Urinary bladder (tissue), 3 donors: ENCODE measurements at regions not wholly inside any gene's neighbourhood (a gene's known extent, or its start where the extent isn't known, plus 50 kb on each side); places are given as distances from the start of the nearest gene placed in this dataset.
"Not testable (repeated sequence)": the region's sequence is repeated elsewhere in the genome, so short reads cannot be mapped to it uniquely, and the experiment has no call there.

ENCODE experiments used
- DNase-seq: peaks from one replicate; pipeline ENCODE4 v3.0.0-alpha.2; 2015; ENCODE audit errors: extremely low spot score
- H3K27ac ChIP-seq: one replicate; pipeline ENCODE4 v1.5.1; 2013; ENCODE audit warnings: low read depth, mild to moderate bottlenecking, moderate library complexity
- H3K36me3 ChIP-seq: one replicate; pipeline ENCODE4 v1.6.1; 2013; ENCODE audit warnings: mild to moderate bottlenecking, moderate library complexity; ENCODE audit not compliant: insufficient read depth
- H3K4me1 ChIP-seq: one replicate; pipeline ENCODE4 v1.6.1; 2013; ENCODE audit warnings: mild to moderate bottlenecking, moderate library complexity; ENCODE audit not compliant: insufficient read depth
- H3K4me3 ChIP-seq: one replicate; pipeline ENCODE4 v1.5.1; 2013; ENCODE audit warnings: low read depth, low read length
- WGBS: extraction: QIAGEN DNeasy Blood & Tissue Kit; methylation state at CpG from one replicate; pipeline ENCODE4 v1.1.7; 2013; 5-methylcytosine and 5-hydroxymethylcytosine counted together
- donor health status: healthy with polysubstance abuse.
- donor health status: healthy.

DNA sequence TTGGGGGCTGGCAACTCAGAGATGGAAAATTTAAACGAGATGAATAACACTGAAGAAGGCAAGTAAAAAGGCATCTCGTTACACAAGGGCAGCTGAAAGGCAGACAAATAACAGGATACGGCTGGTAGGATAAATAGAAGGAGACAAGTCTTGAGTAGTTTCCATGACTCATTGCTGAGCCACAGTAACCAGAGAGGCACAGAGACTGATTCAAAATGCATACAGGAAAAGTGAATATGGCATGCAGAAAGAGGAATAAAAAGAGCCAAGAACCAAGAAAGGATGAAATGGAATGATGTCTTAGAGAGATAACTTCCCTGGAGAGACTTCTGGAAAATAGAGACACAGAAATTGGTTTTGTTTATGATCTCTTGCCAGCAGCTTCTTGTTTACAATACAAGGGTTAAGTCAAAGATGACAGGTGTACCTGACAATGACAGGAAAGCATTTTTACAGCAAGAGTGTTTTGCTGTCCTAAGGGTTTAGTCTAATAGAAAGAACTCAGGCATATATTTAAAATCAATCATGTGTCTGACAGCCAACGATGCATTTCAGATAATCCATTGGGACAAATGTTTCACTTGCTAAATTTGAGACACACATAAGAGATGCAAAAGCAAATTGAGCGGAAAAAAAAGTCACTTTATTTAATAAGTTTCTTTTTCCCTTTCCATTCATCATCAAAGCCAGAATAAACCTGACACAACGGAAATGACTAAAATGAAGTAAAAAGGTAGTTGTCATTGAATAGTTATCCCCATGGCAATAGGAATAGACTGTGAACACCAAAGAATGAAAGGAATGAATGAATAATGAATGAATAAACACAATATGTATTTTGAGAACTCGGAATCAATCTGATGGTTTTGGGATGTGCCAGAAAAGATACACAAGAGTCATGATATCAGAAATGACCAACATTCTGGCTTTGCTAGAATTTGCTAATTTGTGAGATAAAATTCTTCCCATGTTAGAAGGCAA is 68.0 kb upstream of the KCNQ5 start:
- no peak overlapping the region for H3K4me3 ChIP-seq
- H3K36me3 ChIP-seq = no peaks in the 10 kb centered on the region
- whole genome bisulfite sequencing = 54% methylated on average over 7 of the region's 7 CpGs
- H3K27ac ChIP-seq = no peak overlapping the region
- no peaks in the 10 kb centered on the region for H3K4me1 ChIP-seq
- no peak for DNase-seq

DNA sequence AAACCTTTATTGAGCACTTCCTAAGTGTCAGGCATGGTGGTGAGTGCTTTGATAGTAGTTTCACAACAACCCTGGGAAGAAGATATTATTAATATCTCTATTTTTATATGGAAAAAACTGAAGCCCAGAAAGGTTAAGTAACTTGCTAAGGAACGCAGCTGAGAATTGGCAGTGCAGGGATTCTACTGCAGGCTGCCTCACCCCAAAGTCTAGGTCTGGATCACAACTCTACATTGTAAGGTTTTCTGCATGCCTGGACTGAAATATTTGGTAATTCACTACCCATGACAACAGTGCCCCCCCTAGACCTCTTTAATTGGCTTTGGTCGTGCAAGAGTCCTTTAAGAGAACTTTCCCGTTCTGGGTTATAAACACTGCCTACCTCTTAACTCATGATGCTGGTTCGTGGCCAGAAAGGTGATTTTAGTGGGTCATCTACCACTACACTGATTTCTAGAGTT is 67.1 kb upstream of the KCNQ5 start:
- Histone ChIP-seq H3K36me3 (no peaks in the 10 kb centered on the region), H3K4me1 (no peaks in the 10 kb centered on the region), H3K4me3 (no peak overlapping the region), H3K27ac (no peak overlapping the region)
- no peak for DNase-seq
- WGBS = 53% methylated on average over 4 of the region's 4 CpGs

DNA sequence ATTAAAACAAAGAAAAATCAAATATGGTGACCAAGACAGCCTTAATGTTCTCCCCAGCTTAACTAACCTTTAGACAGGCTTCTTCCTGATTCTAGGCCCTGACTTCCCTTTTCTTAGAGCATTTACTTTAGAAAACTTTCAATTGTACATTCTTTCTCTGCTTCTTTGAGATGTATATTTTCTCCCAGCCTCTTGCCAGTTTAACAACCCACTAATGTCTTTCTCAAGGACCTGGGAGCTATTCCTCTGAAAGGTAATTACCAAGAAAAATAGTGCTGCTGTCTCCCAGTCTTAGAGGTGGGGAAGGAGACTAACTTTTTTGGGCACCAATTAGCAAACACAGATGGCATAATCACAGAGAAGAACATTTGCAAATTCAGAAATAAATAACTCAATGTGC is 62.8 kb upstream of the KCNQ5 start:
- Histone ChIP-seq H3K36me3 (no peaks in the 10 kb centered on the region), H3K4me3 (no peak overlapping the region), H3K27ac (no peak overlapping the region)

DNA sequence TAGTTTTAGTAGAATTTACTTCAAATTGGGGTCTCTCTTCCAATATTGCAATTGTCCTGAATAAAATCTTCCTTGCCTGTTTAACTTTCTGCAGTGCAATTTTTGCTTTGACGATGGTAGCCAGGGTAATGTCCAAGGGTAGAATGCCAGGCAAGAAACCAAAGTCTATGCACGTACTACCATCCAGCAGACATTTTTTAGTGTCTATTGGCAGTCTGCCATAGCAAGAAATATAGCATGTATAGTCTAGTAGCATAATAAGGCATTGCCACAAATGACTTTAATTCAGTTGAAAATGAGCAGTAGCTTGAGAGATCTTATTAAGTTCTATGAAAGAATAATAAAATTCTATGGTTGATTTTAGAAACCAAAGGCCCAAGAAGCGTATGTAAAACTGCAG is 62.3 kb upstream of the KCNQ5 start:
- Histone ChIP-seq H3K36me3 (no peaks in the 10 kb centered on the region), H3K4me3 (no peak overlapping the region), H3K27ac (no peak overlapping the region), H3K4me1 (no peaks in the 10 kb centered on the region)
- no peak for DNase-seq
- 70% methylated on average over 3 of the region's 3 CpGs for WGBS

More for the DNA sequence above, 62.8 kb upstream of the KCNQ5 start:
- no peak for DNase-seq
- H3K4me1 ChIP-seq = no peaks in the 10 kb centered on the region

DNA sequence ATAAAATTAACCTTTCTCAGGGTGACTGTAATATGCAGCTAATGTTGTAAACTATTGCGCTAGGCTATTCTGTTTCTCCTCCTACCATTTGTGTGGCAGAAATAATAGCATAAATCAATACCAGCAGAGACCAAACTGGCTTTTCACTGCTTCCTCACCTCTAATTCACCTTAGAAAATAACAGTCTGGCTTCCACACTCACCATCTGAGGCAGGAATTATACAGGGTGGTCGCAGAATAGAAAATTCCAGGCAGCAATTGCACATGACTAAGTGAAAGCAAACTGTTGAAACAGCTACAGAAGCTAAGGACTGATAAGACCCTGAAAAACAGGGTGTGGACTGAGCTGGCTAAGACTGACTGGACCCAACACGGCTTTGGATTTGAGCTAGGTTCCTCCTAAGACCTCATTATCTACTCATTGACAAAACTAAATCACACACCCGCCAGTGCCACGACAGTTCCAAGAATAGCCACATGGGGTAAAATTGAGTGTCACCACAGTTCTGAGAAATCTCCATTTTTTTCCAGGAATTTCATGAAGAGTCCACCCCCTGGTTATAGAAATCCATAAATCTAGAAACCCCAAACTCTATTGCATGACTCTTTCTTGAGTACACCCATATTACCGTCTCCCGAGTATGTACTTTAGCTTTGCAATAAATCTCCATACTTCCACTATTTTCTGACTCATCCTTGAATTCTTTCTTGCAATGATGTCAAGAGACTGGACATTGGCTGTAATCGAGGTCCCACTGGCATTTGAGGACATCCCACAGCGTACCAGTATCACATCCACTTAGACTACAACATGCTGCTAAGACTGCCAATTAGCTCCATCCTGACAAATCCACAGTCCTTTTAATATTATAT is 60.9 kb upstream of the KCNQ5 start:
- no peaks in the 10 kb centered on the region for H3K4me1 ChIP-seq
- no peak overlapping the region for H3K27ac ChIP-seq
- H3K4me3 ChIP-seq = no peak overlapping the region
- WGBS = 79% methylated on average over 9 of the region's 9 CpGs
- H3K36me3 ChIP-seq = no peaks in the 10 kb centered on the region
- DNase-seq = no peak

DNA sequence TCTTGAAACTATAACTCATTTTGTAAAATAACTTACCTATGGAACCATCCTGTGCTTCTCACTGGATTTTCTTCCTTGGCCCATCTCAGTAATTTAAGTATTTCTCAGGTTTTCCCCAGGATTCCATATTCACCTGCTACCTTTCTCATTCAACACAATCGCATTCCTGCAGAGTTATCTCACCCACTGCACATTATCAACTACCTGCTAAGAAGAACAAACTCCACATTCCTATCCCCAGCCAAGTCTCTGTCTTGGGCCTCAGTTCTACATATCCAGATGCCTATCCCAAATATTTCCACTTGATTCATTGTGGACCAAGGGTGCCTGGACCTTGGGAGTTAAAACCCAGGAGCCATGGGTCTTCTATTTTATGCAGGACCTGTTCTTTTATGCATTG is 60.2 kb upstream of the KCNQ5 start:
- no peaks in the 10 kb centered on the region for H3K36me3 ChIP-seq
- 82% methylated on average over 1 of the region's 1 CpG for WGBS
- H3K4me1 ChIP-seq = no peaks in the 10 kb centered on the region
- no peak overlapping the region for H3K4me3 ChIP-seq
- no peak overlapping the region for H3K27ac ChIP-seq
- DNase-seq = no peak

DNA sequence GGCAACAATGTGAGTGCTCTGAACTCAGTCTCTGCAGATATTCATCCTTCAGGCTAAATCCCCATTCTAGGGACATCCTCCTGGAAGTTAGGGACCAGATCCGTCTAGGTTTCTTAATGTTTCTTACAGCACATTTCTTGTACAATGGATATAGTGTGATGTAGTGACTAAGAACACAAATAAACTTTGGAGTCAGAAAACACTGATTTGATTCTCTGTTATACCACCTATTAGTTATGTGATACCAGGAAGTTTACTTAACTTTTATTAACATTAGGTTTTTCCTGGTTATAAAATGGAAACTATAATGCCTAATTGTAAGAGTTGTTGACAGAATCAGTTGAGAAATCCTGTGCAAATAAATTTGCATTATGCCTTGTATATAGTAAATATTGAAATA is 57.6 kb upstream of the KCNQ5 start:
- no peak for DNase-seq
- WGBS = 70% methylated on average over 1 of the region's 1 CpG
- no peak overlapping the region for H3K4me3 ChIP-seq
- no peak overlapping the region for H3K27ac ChIP-seq
- H3K4me1 ChIP-seq = no peaks in the 10 kb centered on the region
- no peaks in the 10 kb centered on the region for H3K36me3 ChIP-seq

DNA sequence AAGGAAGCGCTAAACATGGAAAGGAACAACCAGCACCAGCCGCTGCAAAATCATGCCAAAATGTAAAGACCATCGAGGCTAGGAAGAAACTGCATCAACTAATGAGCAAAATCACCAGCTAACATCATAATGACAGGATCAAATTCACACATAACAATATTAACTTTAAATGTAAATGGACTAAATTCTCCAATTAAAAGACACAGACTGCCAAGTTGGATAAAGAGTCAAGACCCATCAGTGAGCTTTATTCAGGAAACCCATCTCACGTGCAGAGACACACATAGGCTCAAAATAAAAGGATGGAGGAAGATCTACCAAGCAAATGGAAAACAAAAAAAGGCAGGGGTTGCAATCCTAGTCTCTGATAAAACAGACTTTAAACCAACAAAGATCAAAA is 49.9 kb upstream of the KCNQ5 start:
- H3K36me3 ChIP-seq, H3K4me1 ChIP-seq, DNase-seq, H3K27ac ChIP-seq, H3K4me3 ChIP-seq: not testable (repeated sequence)
- WGBS = 86% methylated on average over 3 of the region's 4 CpGs
